ENCODE measurements at regions not wholly inside any gene's neighbourhood (a gene's known extent, or its start where the extent isn't known, plus 50 kb on each side); places are given as distances from the start of the nearest gene placed in this dataset.

DNA sequence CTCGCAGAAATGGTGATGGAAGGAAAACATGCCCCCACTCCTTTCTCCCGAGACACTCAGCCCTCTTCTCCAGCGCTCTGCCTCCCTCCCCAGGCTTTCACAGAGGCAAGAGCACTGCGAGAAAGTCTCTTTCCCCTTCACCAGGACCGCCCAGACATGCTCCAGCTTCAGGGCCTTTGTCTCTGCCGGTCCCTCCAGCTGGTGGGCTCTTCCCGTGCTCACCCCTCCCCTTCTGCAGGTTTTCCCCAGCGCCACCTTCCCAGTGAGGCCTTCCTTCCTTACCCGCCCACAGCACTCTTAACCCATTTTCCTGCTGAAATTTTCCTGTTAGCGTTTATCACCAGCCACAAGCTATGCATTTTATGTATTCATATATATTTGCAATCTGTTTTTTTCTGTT lies 86.2 kb downstream of the TFAP2C start:
- TF ChIP-seq CTCF (IDR thresholded peaks at IDR 0.05): no peak
- no peak for TF ChIP-seq EP300 (IDR thresholded peaks at IDR 0.05)
- TF ChIP-seq POLR2A (IDR thresholded peaks at IDR 0.05; ENCODE audit: low read depth): no peak

Data from esophagus muscularis mucosa (tissue), 4 donors.